Endothelial cell of umbilical vein (primary cell): ENCODE measurements at regions not wholly inside any gene's neighbourhood (a gene's known extent, or its start where the extent isn't known, plus 50 kb on each side); places are given as distances from the start of the nearest gene placed in this dataset.

ENCODE experiments used
- CTCF ChIP-seq, 2 donors: IDR thresholded peaks; 1 replicate in 1 of 2; 2 replicates in 1 of 2; pipeline ENCODE4 v1.5.1; 2011; ENCODE audit warnings: low read length in 2 of 2, mild to moderate bottlenecking in 2 of 2, moderate library complexity in 2 of 2, control low read depth in 1 of 2, inconsistent platforms in 1 of 2, low read depth in 1 of 2; ENCODE audit not compliant: insufficient read depth in 1 of 2; ENCODE audit errors: extremely low read depth in 1 of 2
- EZH2 ChIP-seq: IDR thresholded peaks from 2 replicates; pipeline ENCODE4 v1.6.1; 2012; ENCODE audit warnings: borderline replicate concordance, low read depth, mild to moderate bottlenecking, moderate library complexity, low read length, inconsistent platforms; ENCODE audit not compliant: severe bottlenecking
- FOS ChIP-seq: IDR thresholded peaks from 2 replicates; pipeline ENCODE4 v1.6.1; 2011; ENCODE audit warnings: mild to moderate bottlenecking, low read length, moderate library complexity, borderline replicate concordance; ENCODE audit not compliant: insufficient read depth
- GATA2 ChIP-seq: IDR thresholded peaks from 2 replicates; pipeline ENCODE4 v1.7.0; 2011; ENCODE audit warnings: low read depth, mild to moderate bottlenecking, moderate library complexity, mixed read lengths, low read length; ENCODE audit not compliant: insufficient read length, insufficient read depth
- JUN ChIP-seq: IDR thresholded peaks from 2 replicates; pipeline ENCODE4 v1.6.1; 2011; ENCODE audit warnings: borderline replicate concordance, low read depth; ENCODE audit not compliant: insufficient read length, insufficient read depth
- MAX ChIP-seq: IDR thresholded peaks from 2 replicates; pipeline ENCODE4 v1.6.1; 2011; ENCODE audit not compliant: insufficient read depth, insufficient read length
- MYC ChIP-seq: IDR thresholded peaks from one replicate; pipeline ENCODE4 v1.6.1; 2011; ENCODE audit warnings: mild to moderate bottlenecking, low read depth, low read length
- POLR2A ChIP-seq: IDR thresholded peaks from 2 replicates; pipeline ENCODE4 v1.6.1; 2012; ENCODE audit warnings: low read depth, mild to moderate bottlenecking, control low read depth, low read length
- POLR2AphosphoS5 ChIP-seq: IDR thresholded peaks from 2 replicates; pipeline ENCODE4 v1.6.1; 2012; ENCODE audit warnings: low read depth, mild to moderate bottlenecking, control low read depth, low read length, moderate library complexity; ENCODE audit not compliant: insufficient read depth

- no peak for TF ChIP-seq CTCF (IDR thresholded peaks at IDR 0.05; ENCODE audit: extremely low read depth in 1 of 2, insufficient read depth in 1 of 2, low read depth in 1 of 2, low read length in 2 of 2)
- no peak for TF ChIP-seq POLR2A
- TF ChIP-seq EZH2, result no peak
- peak; percentile 18 for TF ChIP-seq POLR2AphosphoS5
- TF ChIP-seq MAX, result no peak
- no peak for TF ChIP-seq MYC
- TF ChIP-seq GATA2, result peak; percentile 44
- TF ChIP-seq JUN, result peak; percentile 65
- TF ChIP-seq FOS, result peak; percentile 96
These were observed 350.4 kb downstream of the DDX10 start for GRCh38 chr11:109015283-109015682.
